HFFc6 (cell line): ENCODE measurements at regions not wholly inside any gene's neighbourhood (a gene's known extent, or its start where the extent isn't known, plus 50 kb on each side); places are given as distances from the start of the nearest gene placed in this dataset.

ENCODE experiments used
- DNase-seq: peaks from one replicate; pipeline ENCODE4 v3.0.0-alpha.2; 2018
- H3K27ac Mint-ChIP-seq: 2 replicates; pipeline ENCODE4 v1.8.0; 2020; ENCODE audit warnings: mild to moderate bottlenecking, mixed read lengths
- H3K27me3 Mint-ChIP-seq: 2 replicates; pipeline ENCODE4 v1.8.0; 2021; ENCODE audit warnings: mild to moderate bottlenecking, moderate library complexity, mixed read lengths; ENCODE audit not compliant: insufficient read depth
- H3K36me3 Mint-ChIP-seq: 2 replicates; pipeline ENCODE4 v1.8.0; 2021; ENCODE audit warnings: low read depth, mixed read lengths
- H3K4me1 Mint-ChIP-seq: 2 replicates; pipeline ENCODE4 v1.8.0; 2020; ENCODE audit warnings: low read depth, mixed read lengths
- H3K4me3 Mint-ChIP-seq: 2 replicates; pipeline ENCODE4 v1.8.0; 2020; ENCODE audit warnings: mild to moderate bottlenecking, moderate library complexity, mixed read lengths
- H3K9me3 Mint-ChIP-seq: 2 replicates; pipeline ENCODE4 v1.8.0; 2020; ENCODE audit warnings: mild to moderate bottlenecking, mixed read lengths
- CTCF ChIP-seq: fragments of 200-600 bp; sonication (generic); IDR thresholded peaks from 2 replicates; pipeline ENCODE4 v1.5.0; 2021; ENCODE audit warnings: antibody characterized with exemption, mild to moderate bottlenecking

- Mint-ChIP-seq H3K36me3 (no peaks in the 10 kb centered on the region; the same call in 1 of the 2 replicates), H3K4me1 (no peaks in the 10 kb centered on the region), H3K27me3 (no peaks in the 10 kb centered on the region; the same call in 1 of the 2 replicates), H3K9me3 (peaks cover 48% of the 10 kb centered on the region), H3K4me3 (no peak overlapping the region), H3K27ac (no peak overlapping the region)
- no peak for DNase-seq
- TF ChIP-seq CTCF: no peak
These were observed 246.7 kb upstream of the EPHA4 start for GRCh38 chr2:221818616-221819320.

DNA sequence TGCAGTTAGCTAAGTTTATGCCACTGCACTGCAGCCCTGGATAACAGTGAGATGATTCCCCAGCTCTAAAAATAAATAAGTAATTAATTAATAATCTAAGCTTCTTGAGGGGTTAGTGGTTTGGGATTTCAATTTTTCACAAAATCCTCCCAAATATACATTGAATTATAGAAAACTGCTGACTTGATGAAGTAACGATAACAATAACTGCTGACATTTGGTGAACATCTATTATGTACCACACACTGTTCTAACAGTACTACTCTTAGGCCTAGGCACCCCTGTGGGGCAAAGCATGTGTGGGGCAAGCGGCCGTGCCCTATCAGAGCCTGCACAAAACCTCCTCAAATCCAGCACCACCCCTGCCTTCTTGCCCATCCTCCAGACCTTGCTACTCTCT lies 245.8 kb upstream of the EPHA4 start:
- no peaks in the 10 kb centered on the region; the same call in 1 of the 2 replicates for H3K27me3 Mint-ChIP-seq
- DNase-seq: no peak

GRCh38 chr2:221817052-221817451 lies 244.9 kb upstream of the EPHA4 start:
- Mint-ChIP-seq H3K4me1 (no peaks in the 10 kb centered on the region), H3K27me3 (no peaks in the 10 kb centered on the region; the same call in 1 of the 2 replicates), H3K9me3 (peaks cover 34% of the 10 kb centered on the region), H3K36me3 (no peaks in the 10 kb centered on the region; the same call in 1 of the 2 replicates), H3K27ac (no peak overlapping the region), H3K4me3 (no peak overlapping the region)
- TF ChIP-seq CTCF: no peak
- DNase-seq: no peak

More for the DNA sequence above, 245.8 kb upstream of the EPHA4 start:
- H3K36me3 Mint-ChIP-seq: no peaks in the 10 kb centered on the region; the same call in 1 of the 2 replicates
- H3K27ac Mint-ChIP-seq: no peak overlapping the region
- TF ChIP-seq CTCF: no peak
- H3K4me3 Mint-ChIP-seq: no peak overlapping the region
- no peaks in the 10 kb centered on the region for H3K4me1 Mint-ChIP-seq
- peaks cover 42% of the 10 kb centered on the region for H3K9me3 Mint-ChIP-seq

- Mint-ChIP-seq H3K27me3 (no peaks in the 10 kb centered on the region; the same call in 1 of the 2 replicates), H3K9me3 (peaks cover 33% of the 10 kb centered on the region), H3K4me1 (no peaks in the 10 kb centered on the region), H3K36me3 (no peaks in the 10 kb centered on the region; the same call in 1 of the 2 replicates), H3K27ac (no peak overlapping the region), H3K4me3 (no peak overlapping the region)
- no peak for DNase-seq
- TF ChIP-seq CTCF: no peak
These were observed 244.5 kb upstream of the EPHA4 start for GRCh38 chr2:221816566-221816965.

DNA sequence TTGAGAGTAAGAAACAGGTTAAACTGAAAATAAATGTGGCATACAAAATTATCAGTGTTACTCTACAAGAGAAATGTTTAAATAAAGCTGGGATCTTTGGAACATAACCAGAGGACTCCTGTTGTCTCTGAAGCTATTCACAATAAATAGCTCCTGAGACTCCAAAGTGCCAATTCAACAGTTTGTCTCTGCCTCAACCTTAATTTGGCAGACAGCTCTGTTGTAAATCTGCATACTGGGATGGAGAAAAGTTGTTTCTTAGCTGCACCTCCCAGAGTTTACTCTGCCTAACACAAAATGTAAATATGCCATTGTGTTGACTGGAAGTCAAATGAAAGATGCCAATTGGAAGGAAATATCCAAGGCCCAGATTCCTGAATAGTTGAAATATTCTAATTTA lies 238.5 kb upstream of the EPHA4 start:
- TF ChIP-seq CTCF: no peak
- Mint-ChIP-seq H3K36me3 (no peaks in the 10 kb centered on the region; the same call in 1 of the 2 replicates), H3K9me3 (peaks cover 38% of the 10 kb centered on the region)

More for the DNA sequence above, 238.5 kb upstream of the EPHA4 start:
- no peak overlapping the region for H3K27ac Mint-ChIP-seq
- no peaks in the 10 kb centered on the region for H3K4me1 Mint-ChIP-seq
- H3K27me3 Mint-ChIP-seq: no peaks in the 10 kb centered on the region; the same call in 1 of the 2 replicates
- DNase-seq: no peak
- H3K4me3 Mint-ChIP-seq: no peak overlapping the region
